K562 (cell line): ENCODE measurements at regions not wholly inside any gene's neighbourhood (a gene's known extent, or its start where the extent isn't known, plus 50 kb on each side); places are given as distances from the start of the nearest gene placed in this dataset.

Experiments used
- ATAC-seq: fragments of 200-7000 bp; cut with Tn5 transposase; 3 replicates; pipeline ENCODE4 v1.9.1; 2020; ENCODE audit warnings: moderate library complexity
- BruUV-seq: library from RNA; stranded (reverse); fragments of 400-500 nt; replicated peaks from 2 replicates; lab custom pipeline; 2021; lab: Mats Ljungman, UMichigan
- CTCF ChIA-PET: fragments of 300-600 bp; formaldehyde crosslinking; extraction: SDS; loops from one replicate; lab custom pipeline; 2021; ENCODE audit warnings: low intra/inter-chr PET ratio; lab: Yijun Ruan, JAX
- POLR2A ChIA-PET: fragments of 300-600, 350-650 bp; sonication (Branson Sonifier 250); formaldehyde crosslinking; extraction: SDS; loops from one replicate; lab custom pipeline; 2021; ENCODE audit warnings: antibody characterized with exemption, inconsistent platforms; lab: Yijun Ruan, JAX
- DNase-seq, 4 experiments: peaks; one replicate each; pipeline versions ENCODE4 v3.0.0 to v3.0.0-alpha.2; 2011 to 2018; ENCODE audit warnings: low spot score in 3 of 4, mixed read lengths in 3 of 4; ENCODE audit errors: extremely low read depth in 1 of 4
- FAIRE-seq: peaks from 2 replicates; lab custom pipeline; 2011; peaks lifted over from hg19 to GRCh38; lab: Jason Lieb, UNC
- H2AFZ ChIP-seq: 2 replicates; pipeline ENCODE4 v1.6.0; 2011; ENCODE audit warnings: low read depth, low read length, control low read depth, inconsistent platforms
- H3K27ac ChIP-seq: fragments of 200-600 bp; 3 replicates; pipeline ENCODE4 v1.8.0; 2011; ENCODE audit warnings: low read depth, mild to moderate bottlenecking, control low read depth, inconsistent platforms, low read length, moderate library complexity, mixed read lengths; ENCODE audit errors: extremely low read depth
- H3K27me3 ChIP-seq, 2 experiments: fragments of 300-600 bp in 1 of 2; 2 replicates in 1 of 2; 3 replicates in 1 of 2; pipeline versions ENCODE4 v1.6.0 to v1.8.0; 2011; ENCODE audit warnings: inconsistent platforms in 2 of 2, low read length in 2 of 2, mild to moderate bottlenecking in 1 of 2, mixed read lengths in 1 of 2, moderate library complexity in 1 of 2; ENCODE audit not compliant: control insufficient read depth in 2 of 2, insufficient read depth in 2 of 2
- H3K36me3 ChIP-seq: fragments of 300-600 bp; 3 replicates; pipeline ENCODE4 v1.8.0; 2011; ENCODE audit warnings: mild to moderate bottlenecking, low read length, inconsistent platforms; ENCODE audit not compliant: control insufficient read depth, insufficient read depth
- H3K4me1 ChIP-seq, 2 experiments: fragments of 200-600 bp in 1 of 2; replicated peaks in 1 of 2; 2 replicates in 1 of 2; 3 replicates in 1 of 2; pipeline versions ENCODE4 v1.5.1 to v1.8.0; 2011; ENCODE audit warnings: inconsistent platforms in 2 of 2, low read length in 2 of 2, mild to moderate bottlenecking in 1 of 2, mixed read lengths in 1 of 2, moderate library complexity in 1 of 2; ENCODE audit not compliant: control insufficient read depth in 2 of 2, insufficient read depth in 2 of 2
- H3K4me2 ChIP-seq: 2 replicates; pipeline ENCODE4 v1.6.1; 2011; ENCODE audit warnings: low read length, control low read depth, inconsistent platforms, mixed read lengths; ENCODE audit not compliant: insufficient read depth
- H3K4me3 ChIP-seq: fragments of 200-600 bp; sonication (generic), shearing (Covaris generic); 2 replicates; pipeline ENCODE4 v1.5.1; 2016; ENCODE audit warnings: control low read depth, inconsistent platforms
- H3K79me2 ChIP-seq: fragments of 200-600 bp; 3 replicates; pipeline ENCODE4 v1.8.0; 2011; ENCODE audit warnings: low read length, inconsistent platforms; ENCODE audit not compliant: control insufficient read depth, insufficient read depth
- H3K9ac ChIP-seq, 2 experiments: 2 replicates each; pipeline versions ENCODE4 v1.6.0 to v1.6.1; 2011; ENCODE audit warnings: low read depth in 2 of 2, low read length in 2 of 2, control low read depth in 1 of 2, inconsistent platforms in 1 of 2, mild to moderate bottlenecking in 1 of 2, mixed read lengths in 1 of 2; ENCODE audit not compliant: insufficient read depth in 1 of 2
- H3K9me1 ChIP-seq: one replicate; pipeline ENCODE4 v1.6.0; 2011; ENCODE audit warnings: inconsistent platforms, mild to moderate bottlenecking, low read length, moderate library complexity; ENCODE audit not compliant: control insufficient read depth, insufficient read depth
- H3K9me3 ChIP-seq: replicated peaks from 2 replicates; pipeline ENCODE4 v1.5.1; 2011; ENCODE audit warnings: low read depth, low read length, inconsistent platforms; ENCODE audit not compliant: control insufficient read depth, insufficient read depth
- H4K20me1 ChIP-seq: replicated peaks from 2 replicates; pipeline ENCODE4 v1.6.1; 2011; ENCODE audit warnings: low read length, inconsistent platforms, mixed read lengths; ENCODE audit not compliant: control insufficient read depth, insufficient read depth
- ELF2 ChIP-seq: fragments of 250-450 bp; sonication (Bioruptor Pico); IDR thresholded peaks from 2 replicates; pipeline ENCODE4 v1.5.0; 2021; ENCODE audit warnings: mild to moderate bottlenecking
- IFI16 ChIP-seq: fragments of 250-450 bp; sonication (Bioruptor Pico); IDR thresholded peaks from 2 replicates; pipeline ENCODE4 v2.1.2; 2022; ENCODE audit warnings: mild to moderate bottlenecking, inconsistent platforms
- MTA3 ChIP-seq: fragments of 450-650 bp; formaldehyde crosslinking; IDR thresholded peaks from 2 replicates; pipeline ENCODE4 v1.6.1; 2017; ENCODE audit warnings: mild to moderate bottlenecking, borderline replicate concordance
- NFE2L1 ChIP-seq: fragments of 450-650 bp; IDR thresholded peaks from 2 replicates; pipeline ENCODE4 v1.6.1; 2016; ENCODE audit warnings: missing genetic modification characterization, low read depth, mild to moderate bottlenecking, missing compliant biosample characterization, moderate library complexity, borderline replicate concordance
- RUNX1 ChIP-seq: sonication (generic); IDR thresholded peaks from 2 replicates; pipeline ENCODE4 v1.6.1; 2016; ENCODE audit warnings: antibody characterized with exemption, low read depth
- THRAP3 ChIP-seq: fragments of 450-650 bp; IDR thresholded peaks from 2 replicates; pipeline ENCODE4 v1.6.1; 2016; ENCODE audit warnings: mild to moderate bottlenecking, inconsistent platforms, borderline replicate concordance
- ZNF12 ChIP-seq: sonication (generic); formaldehyde crosslinking; IDR thresholded peaks from 2 replicates; pipeline ENCODE4 v1.4.0; 2020; ENCODE audit warnings: mild to moderate bottlenecking, missing genetic modification reagents
- ZNF217 ChIP-seq: sonication (generic); formaldehyde crosslinking; IDR thresholded peaks from 2 replicates; pipeline ENCODE4 v1.8.0; 2022; ENCODE audit warnings: mild to moderate bottlenecking, missing genetic modification reagents
- WGBS: fragments of 100-300 bp; shearing (Covaris generic); methylation state at CpG from one replicate; pipeline ENCODE4 v1.1.6; 2016; ENCODE audit warnings: low coverage, mixed read lengths; ENCODE audit not compliant: insufficient coverage; ENCODE audit errors: missing lambda C conversion rate; 5-methylcytosine and 5-hydroxymethylcytosine counted together
- in situ Hi-C: fragments of 300-500 bp; cut with MboI; formaldehyde crosslinking; loops from 4 replicates; pipeline ENCODE4 v1.15.0; 2018; ENCODE audit warnings: inconsistent platforms, mixed read lengths
- intact Hi-C: fragments of 100-400 bp; cut with micrococcal nuclease; formaldehyde crosslinking; loops from 2 replicates; pipeline ENCODE4 v1.14.2; 2022
- TF ChIP-seq, protein P1 (sequence below): fragments of 450-650 bp; formaldehyde crosslinking; IDR thresholded peaks from 2 replicates; pipeline ENCODE4 v1.4.0; 2022; ENCODE audit warnings: missing genetic modification characterization
- TF ChIP-seq, protein P2 (sequence below): fragments of 250-450 bp; sonication (Bioruptor Pico); IDR thresholded peaks from 2 replicates; pipeline ENCODE4 v1.5.1; 2021; ENCODE audit warnings: mild to moderate bottlenecking
- TF ChIP-seq, protein P3 (sequence below): fragments of 450-650 bp; IDR thresholded peaks from 2 replicates; pipeline ENCODE4 v1.6.1; 2016; ENCODE audit warnings: antibody characterized with exemption
- TF ChIP-seq, protein P4 (sequence below): fragments of 450-650 bp; IDR thresholded peaks from 2 replicates; pipeline ENCODE4 v1.6.1; 2016; ENCODE audit warnings: borderline replicate concordance
- TF ChIP-seq, protein P5 (sequence below): sonication (generic); formaldehyde crosslinking; IDR thresholded peaks from 2 replicates; pipeline ENCODE4 v1.8.0; 2022; ENCODE audit warnings: mild to moderate bottlenecking, missing genetic modification reagents

DNA sequence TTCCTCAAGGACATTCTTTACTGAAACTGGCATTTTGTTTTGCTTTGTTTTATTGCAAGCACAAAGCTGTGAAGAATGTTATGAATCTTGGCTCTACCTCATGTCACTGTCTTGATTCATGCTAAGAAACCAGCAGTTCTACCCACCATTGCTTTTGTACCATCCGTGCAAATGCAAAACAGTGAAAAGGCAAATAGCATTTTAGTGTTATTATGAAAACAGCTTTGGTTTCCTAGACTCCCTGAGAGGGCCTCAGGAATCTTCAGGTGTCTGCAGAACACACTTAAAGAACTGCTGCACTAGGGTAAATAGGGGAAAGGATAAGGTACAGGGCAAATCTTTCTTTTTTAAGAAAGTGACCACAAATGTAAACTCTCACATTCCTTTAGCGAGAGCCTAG is 318.9 kb downstream of the AHR start:
- CTCF ChIA-PET: no interaction called here
- DNase-seq: no peak
- Histone ChIP-seq H3K9ac (no peak overlapping the region), H3K4me3 (no peak overlapping the region), H3K27ac (no peak overlapping the region), H3K27me3 (no peaks in the 10 kb centered on the region), H3K36me3 (no peaks in the 10 kb centered on the region), H3K4me2 (no peak overlapping the region), H3K9me3 (no peaks in the 10 kb centered on the region), H4K20me1 (no peaks in the 10 kb centered on the region), H3K79me2 (no peaks in the 10 kb centered on the region), H2AFZ (no peak overlapping the region), H3K4me1 (no peaks in the 10 kb centered on the region), H3K9me1 (no peaks in the 10 kb centered on the region)
- no peak for ATAC-seq
- in situ Hi-C loops (no loop called here), intact Hi-C loops (no loop called here)
- WGBS: 0% methylated on average over 2 of the region's 2 CpGs
- POLR2A ChIA-PET: no interaction called here
- BruUV-seq: no TSS peak
- no peak for FAIRE-seq
- TF ChIP-seq, protein P1, sequence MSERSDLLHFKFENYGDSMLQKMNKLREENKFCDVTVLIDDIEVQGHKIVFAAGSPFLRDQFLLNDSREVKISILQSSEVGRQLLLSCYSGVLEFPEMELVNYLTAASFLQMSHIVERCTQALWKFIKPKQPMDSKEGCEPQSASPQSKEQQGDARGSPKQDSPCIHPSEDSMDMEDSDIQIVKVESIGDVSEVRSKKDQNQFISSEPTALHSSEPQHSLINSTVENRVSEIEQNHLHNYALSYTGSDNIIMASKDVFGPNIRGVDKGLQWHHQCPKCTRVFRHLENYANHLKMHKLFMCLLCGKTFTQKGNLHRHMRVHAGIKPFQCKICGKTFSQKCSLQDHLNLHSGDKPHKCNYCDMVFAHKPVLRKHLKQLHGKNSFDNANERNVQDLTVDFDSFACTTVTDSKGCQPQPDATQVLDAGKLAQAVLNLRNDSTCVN: no peak
- TF ChIP-seq ELF2 (CRISPR knock-in tag) (no peak), NFE2L1 (tag) (no peak), RUNX1 (no peak), ZNF12 (CRISPR knock-in tag) (no peak), THRAP3 (no peak), IFI16 (CRISPR knock-in tag) (no peak), ZNF217 (CRISPR knock-in tag) (no peak), MTA3 (no peak)
- TF ChIP-seq, protein P2, sequence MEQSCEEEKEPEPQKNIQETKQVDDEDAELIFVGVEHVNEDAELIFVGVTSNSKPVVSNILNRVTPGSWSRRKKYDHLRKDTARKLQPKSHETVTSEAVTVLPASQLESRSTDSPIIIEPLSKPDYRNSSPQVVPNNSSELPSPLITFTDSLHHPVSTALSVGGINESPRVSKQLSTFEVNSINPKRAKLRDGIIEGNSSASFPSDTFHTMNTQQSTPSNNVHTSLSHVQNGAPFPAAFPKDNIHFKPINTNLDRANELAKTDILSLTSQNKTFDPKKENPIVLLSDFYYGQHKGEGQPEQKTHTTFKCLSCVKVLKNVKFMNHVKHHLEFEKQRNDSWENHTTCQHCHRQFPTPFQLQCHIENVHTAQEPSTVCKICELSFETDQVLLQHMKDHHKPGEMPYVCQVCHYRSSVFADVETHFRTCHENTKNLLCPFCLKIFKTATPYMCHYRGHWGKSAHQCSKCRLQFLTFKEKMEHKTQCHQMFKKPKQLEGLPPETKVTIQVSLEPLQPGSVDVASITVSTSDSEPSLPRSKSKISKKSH: no peak
- TF ChIP-seq, protein P3, sequence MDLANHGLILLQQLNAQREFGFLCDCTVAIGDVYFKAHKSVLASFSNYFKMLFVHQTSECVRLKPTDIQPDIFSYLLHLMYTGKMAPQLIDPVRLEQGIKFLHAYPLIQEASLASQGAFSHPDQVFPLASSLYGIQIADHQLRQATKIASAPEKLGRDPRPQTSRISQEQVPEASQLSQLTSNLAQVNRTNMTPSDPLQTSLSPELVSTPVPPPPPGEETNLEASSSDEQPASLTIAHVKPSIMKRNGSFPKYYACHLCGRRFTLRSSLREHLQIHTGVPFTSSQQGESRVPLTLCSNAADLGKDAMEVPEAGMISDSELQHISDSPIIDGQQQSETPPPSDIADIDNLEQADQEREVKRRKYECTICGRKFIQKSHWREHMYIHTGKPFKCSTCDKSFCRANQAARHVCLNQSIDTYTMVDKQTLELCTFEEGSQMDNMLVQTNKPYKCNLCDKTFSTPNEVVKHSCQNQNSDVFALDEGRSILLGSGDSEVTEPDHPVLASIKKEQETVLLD: no peak
- TF ChIP-seq, protein P4, sequence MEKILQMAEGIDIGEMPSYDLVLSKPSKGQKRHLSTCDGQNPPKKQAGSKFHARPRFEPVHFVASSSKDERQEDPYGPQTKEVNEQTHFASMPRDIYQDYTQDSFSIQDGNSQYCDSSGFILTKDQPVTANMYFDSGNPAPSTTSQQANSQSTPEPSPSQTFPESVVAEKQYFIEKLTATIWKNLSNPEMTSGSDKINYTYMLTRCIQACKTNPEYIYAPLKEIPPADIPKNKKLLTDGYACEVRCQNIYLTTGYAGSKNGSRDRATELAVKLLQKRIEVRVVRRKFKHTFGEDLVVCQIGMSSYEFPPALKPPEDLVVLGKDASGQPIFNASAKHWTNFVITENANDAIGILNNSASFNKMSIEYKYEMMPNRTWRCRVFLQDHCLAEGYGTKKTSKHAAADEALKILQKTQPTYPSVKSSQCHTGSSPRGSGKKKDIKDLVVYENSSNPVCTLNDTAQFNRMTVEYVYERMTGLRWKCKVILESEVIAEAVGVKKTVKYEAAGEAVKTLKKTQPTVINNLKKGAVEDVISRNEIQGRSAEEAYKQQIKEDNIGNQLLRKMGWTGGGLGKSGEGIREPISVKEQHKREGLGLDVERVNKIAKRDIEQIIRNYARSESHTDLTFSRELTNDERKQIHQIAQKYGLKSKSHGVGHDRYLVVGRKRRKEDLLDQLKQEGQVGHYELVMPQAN: no peak
- TF ChIP-seq, protein P5, sequence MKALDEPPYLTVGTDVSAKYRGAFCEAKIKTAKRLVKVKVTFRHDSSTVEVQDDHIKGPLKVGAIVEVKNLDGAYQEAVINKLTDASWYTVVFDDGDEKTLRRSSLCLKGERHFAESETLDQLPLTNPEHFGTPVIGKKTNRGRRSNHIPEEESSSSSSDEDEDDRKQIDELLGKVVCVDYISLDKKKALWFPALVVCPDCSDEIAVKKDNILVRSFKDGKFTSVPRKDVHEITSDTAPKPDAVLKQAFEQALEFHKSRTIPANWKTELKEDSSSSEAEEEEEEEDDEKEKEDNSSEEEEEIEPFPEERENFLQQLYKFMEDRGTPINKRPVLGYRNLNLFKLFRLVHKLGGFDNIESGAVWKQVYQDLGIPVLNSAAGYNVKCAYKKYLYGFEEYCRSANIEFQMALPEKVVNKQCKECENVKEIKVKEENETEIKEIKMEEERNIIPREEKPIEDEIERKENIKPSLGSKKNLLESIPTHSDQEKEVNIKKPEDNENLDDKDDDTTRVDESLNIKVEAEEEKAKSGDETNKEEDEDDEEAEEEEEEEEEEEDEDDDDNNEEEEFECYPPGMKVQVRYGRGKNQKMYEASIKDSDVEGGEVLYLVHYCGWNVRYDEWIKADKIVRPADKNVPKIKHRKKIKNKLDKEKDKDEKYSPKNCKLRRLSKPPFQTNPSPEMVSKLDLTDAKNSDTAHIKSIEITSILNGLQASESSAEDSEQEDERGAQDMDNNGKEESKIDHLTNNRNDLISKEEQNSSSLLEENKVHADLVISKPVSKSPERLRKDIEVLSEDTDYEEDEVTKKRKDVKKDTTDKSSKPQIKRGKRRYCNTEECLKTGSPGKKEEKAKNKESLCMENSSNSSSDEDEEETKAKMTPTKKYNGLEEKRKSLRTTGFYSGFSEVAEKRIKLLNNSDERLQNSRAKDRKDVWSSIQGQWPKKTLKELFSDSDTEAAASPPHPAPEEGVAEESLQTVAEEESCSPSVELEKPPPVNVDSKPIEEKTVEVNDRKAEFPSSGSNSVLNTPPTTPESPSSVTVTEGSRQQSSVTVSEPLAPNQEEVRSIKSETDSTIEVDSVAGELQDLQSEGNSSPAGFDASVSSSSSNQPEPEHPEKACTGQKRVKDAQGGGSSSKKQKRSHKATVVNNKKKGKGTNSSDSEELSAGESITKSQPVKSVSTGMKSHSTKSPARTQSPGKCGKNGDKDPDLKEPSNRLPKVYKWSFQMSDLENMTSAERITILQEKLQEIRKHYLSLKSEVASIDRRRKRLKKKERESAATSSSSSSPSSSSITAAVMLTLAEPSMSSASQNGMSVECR: no peak
